Retinal pigment epithelial cell (primary cell): ENCODE measurements at regions not wholly inside any gene's neighbourhood (a gene's known extent, or its start where the extent isn't known, plus 50 kb on each side); places are given as distances from the start of the nearest gene placed in this dataset.

ENCODE experiments used
- DNase-seq: peaks from one replicate; pipeline ENCODE4 v3.0.0-alpha.2; 2010; ENCODE audit warnings: low read depth
- H3K4me3 ChIP-seq: 2 replicates; pipeline ENCODE4 v1.5.1; 2011; ENCODE audit warnings: mild to moderate bottlenecking, low read length, control low read depth, moderate library complexity
- TF ChIP-seq, protein P1 (sequence below): conservative IDR thresholded peaks from 2 replicates; pipeline ENCODE4 v1.5.1; 2011; ENCODE audit warnings: low read depth, low read length, control low read depth, inconsistent platforms

DNA sequence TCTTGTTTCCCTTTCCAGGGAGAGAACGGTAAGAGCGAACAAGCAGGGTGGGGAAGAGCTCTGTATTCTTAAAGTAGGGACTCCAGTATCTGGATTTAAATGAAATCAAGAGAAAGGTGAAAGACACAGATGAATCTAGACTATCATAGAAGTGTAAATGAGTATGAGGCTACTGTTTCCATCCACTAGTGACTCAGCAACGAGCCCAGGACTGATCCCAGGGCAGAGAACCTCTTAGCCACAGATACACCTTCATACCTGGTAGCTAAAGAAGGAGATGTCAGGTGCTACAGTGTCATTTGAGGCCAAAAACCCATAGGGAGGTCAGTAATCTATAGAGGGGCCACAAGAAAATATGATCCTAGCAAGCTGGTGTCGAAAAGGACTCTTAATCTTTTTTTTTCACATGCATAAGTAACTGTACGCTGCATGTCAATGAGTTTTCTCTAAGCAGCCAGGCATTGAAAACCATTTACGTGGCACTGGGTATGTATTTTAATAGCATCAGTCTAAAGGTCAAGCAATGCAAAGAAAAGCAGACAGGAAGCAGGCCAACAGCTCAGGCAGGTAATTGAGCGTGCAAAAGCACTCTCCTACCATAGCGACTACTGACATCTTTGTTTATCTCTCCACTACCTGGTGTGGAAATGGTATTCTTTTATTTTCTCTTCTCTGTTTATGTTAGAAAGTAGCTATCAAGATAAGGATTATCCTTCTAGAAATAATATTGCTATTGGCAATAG, 91.5 kb upstream of the EGR2 start:
- no peak overlapping the region for H3K4me3 ChIP-seq
- no peak for DNase-seq
- TF ChIP-seq, protein P1, sequence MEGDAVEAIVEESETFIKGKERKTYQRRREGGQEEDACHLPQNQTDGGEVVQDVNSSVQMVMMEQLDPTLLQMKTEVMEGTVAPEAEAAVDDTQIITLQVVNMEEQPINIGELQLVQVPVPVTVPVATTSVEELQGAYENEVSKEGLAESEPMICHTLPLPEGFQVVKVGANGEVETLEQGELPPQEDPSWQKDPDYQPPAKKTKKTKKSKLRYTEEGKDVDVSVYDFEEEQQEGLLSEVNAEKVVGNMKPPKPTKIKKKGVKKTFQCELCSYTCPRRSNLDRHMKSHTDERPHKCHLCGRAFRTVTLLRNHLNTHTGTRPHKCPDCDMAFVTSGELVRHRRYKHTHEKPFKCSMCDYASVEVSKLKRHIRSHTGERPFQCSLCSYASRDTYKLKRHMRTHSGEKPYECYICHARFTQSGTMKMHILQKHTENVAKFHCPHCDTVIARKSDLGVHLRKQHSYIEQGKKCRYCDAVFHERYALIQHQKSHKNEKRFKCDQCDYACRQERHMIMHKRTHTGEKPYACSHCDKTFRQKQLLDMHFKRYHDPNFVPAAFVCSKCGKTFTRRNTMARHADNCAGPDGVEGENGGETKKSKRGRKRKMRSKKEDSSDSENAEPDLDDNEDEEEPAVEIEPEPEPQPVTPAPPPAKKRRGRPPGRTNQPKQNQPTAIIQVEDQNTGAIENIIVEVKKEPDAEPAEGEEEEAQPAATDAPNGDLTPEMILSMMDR, result no peak

DNA sequence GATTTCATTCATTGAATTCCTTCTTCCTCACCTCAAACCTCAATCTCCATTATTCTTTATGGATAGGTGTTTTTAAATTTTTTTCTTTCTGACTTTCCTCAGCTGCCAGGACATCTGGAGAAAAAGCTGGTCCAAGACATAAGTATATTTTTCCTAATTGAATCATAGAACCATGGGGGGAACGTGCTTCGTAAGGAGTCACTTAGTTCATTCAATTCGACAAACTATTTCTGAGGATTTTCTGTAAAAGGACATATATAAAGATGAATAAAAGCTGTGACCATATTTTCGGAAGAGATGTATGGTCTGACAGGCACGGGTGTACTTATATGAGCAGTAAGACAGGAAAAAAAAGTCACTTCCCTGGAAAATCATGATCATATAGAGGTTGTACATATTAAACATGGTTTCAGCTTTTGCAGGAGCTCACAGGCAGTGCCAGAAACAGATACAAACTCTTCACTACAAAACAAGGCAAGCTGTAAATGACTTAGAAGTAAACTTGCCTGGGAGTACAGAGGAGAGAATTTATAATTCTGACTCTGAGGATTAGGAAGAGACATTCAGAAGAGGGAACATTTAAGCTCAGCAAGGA, 88.2 kb upstream of the EGR2 start:
- DNase-seq, result no peak
- H3K4me3 ChIP-seq, result no peak overlapping the region
- TF ChIP-seq, protein P1, result no peak

DNA sequence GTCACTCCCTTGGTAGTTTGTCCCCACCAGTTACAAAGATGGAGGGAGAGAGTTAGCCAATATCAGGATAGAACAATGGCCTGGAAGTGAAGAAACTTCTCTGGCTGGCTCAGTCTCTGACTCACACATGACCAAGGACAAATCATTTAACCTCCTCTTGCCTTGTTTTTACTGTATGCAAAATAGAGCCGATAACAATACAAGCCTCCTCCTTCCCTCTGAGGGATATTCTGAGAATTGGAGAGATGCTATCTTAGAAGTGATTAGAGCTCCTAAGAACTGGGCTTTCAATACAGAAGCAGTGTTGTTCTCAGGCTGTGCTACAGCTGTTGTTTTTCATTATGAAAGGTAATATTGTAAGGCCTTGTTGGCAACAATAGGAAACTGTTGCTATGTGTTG, 87.7 kb upstream of the EGR2 start:
- no peak for DNase-seq
- H3K4me3 ChIP-seq, result no peak overlapping the region
- TF ChIP-seq, protein P1, result no peak

DNA sequence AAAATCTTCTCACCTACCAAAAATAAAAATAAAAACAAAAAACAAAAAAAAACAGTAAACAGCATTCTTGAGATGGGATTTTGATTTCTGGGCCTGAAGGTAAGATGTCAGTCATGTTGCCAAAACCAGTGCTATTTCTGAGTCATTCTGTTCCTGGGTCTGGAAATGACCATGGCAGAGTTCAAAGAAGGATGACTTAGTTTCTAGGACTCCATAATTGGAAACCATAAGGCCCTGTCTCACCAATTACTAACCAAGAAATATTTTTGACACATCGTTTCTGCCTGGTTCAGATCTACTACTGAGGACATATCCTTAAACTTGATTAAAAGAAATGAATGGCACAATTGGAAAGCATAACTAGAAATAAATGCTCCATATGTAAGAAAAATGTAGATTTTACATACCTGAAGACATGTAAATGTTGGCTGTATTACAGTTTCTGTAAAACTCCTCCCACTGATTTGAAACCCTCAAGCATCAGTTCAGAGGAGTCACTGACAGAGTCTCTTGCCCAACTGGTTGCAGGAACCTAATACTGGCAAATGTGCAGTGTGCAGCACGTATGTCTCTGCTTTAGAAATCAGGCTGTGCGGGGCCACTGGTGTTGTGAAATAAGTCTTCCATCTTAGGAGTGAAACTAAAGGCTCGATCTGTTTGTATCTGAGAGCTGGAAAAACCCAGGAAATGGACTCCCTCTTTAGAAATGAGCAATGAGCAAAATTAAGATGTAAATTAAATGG, 84.8 kb upstream of the EGR2 start:
- TF ChIP-seq, protein P1, result no peak
- no peak for DNase-seq
- no peak overlapping the region for H3K4me3 ChIP-seq

DNA sequence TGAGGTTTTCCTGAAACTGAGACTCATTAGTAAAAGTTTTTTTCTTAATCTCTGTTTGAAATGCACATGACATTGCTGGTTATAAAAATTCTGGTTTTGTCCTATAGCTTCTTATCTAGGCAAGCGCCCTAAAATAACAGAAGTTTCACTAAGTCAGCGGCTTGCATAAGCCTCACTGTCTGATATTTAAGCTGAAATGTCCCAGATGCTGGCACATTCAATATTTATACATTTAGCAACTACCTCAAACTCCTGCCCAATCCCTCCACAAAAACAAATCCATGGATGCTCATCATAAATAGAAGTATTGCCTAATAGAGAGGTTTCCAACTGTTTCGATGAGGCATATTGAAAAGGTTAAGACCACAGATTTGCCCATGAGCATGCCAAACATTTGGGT, 83.1 kb upstream of the EGR2 start:
- TF ChIP-seq, protein P1, result no peak
- no peak for DNase-seq

DNA sequence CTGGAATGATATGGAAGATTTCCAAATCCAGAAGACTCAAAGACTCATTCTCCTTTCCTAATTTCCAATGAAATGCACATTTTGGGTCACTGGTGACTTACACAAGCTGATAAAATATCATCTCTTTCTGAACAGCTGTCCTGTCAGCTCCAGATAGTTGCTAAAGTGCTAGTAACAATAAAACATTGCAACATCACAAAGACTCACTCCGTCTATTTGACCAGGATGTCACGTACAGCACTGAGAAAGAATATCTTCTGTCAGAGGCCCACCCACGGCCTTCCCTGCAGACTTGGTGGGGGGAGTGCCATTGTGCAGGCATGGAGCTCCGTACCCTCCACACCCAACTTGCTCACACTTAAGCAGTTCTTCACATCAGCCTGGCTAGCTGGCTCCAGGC, 78.9 kb upstream of the EGR2 start:
- DNase-seq, result no peak
- TF ChIP-seq, protein P1, result no peak
- no peak overlapping the region for H3K4me3 ChIP-seq

More for the DNA sequence above, 83.1 kb upstream of the EGR2 start:
- H3K4me3 ChIP-seq, result no peak overlapping the region
